Trophoblast cell (in vitro differentiated cells and primary cell): ENCODE measurements at regions not wholly inside any gene's neighbourhood (a gene's known extent, or its start where the extent isn't known, plus 50 kb on each side); places are given as distances from the start of the nearest gene placed in this dataset.

Source experiments
- DNase-seq, 2 donors: peaks; one replicate each; pipeline ENCODE4 v3.0.0-alpha.2; 2016
- H2AFZ ChIP-seq: 2 replicates; pipeline ENCODE4 v1.6.1; 2013; ENCODE audit warnings: low read length, moderate library complexity, mild to moderate bottlenecking; ENCODE audit not compliant: insufficient read depth, poor library complexity
- H2AK5ac ChIP-seq: 2 replicates; pipeline ENCODE4 v1.6.1; 2013; ENCODE audit warnings: mild to moderate bottlenecking, low read length
- H2BK120ac ChIP-seq: 2 replicates; pipeline ENCODE4 v1.6.1; 2013; ENCODE audit warnings: low read length, mild to moderate bottlenecking, moderate library complexity; ENCODE audit not compliant: insufficient read depth, poor library complexity
- H2BK12ac ChIP-seq: 2 replicates; pipeline ENCODE4 v1.6.1; 2013; ENCODE audit warnings: mild to moderate bottlenecking, low read length, moderate library complexity
- H2BK5ac ChIP-seq: 2 replicates; pipeline ENCODE4 v1.6.1; 2013; ENCODE audit warnings: low read length, low read depth, moderate library complexity, mild to moderate bottlenecking; ENCODE audit not compliant: poor library complexity
- H3K14ac ChIP-seq: 2 replicates; pipeline ENCODE4 v1.6.1; 2013; ENCODE audit warnings: mild to moderate bottlenecking, low read length
- H3K18ac ChIP-seq: 2 replicates; pipeline ENCODE4 v1.6.1; 2013; ENCODE audit warnings: mild to moderate bottlenecking, low read length
- H3K23ac ChIP-seq: 2 replicates; pipeline ENCODE4 v1.6.1; 2013; ENCODE audit warnings: low read length
- H3K27ac ChIP-seq: 2 replicates; pipeline ENCODE4 v1.5.1; 2013; ENCODE audit warnings: low read depth, mild to moderate bottlenecking, inconsistent platforms, low read length, moderate library complexity
- H3K27me3 ChIP-seq: 2 replicates; pipeline ENCODE4 v1.6.1; 2013; ENCODE audit warnings: inconsistent platforms, mild to moderate bottlenecking, low read length, moderate library complexity; ENCODE audit not compliant: insufficient read depth
- H3K36me3 ChIP-seq, 2 experiments: 1 replicate in 1 of 2; 2 replicates in 1 of 2; pipeline ENCODE4 v1.6.1; 2013; ENCODE audit warnings: low read length in 2 of 2, mild to moderate bottlenecking in 2 of 2, moderate library complexity in 1 of 2; ENCODE audit not compliant: insufficient read depth in 2 of 2, control insufficient read depth in 1 of 2
- H3K4ac ChIP-seq: 2 replicates; pipeline ENCODE4 v1.6.1; 2013; ENCODE audit warnings: low read depth, mild to moderate bottlenecking, low read length, moderate library complexity
- H3K4me1 ChIP-seq, 2 experiments: 1 replicate in 1 of 2; 2 replicates in 1 of 2; pipeline ENCODE4 v1.6.1; 2013; ENCODE audit warnings: low read length in 2 of 2, mild to moderate bottlenecking in 2 of 2, moderate library complexity in 1 of 2; ENCODE audit not compliant: insufficient read depth in 2 of 2, control insufficient read depth in 1 of 2
- H3K4me2 ChIP-seq: 2 replicates; pipeline ENCODE4 v1.6.1; 2013; ENCODE audit warnings: inconsistent platforms, mild to moderate bottlenecking, low read length, moderate library complexity
- H3K4me3 ChIP-seq: 2 replicates; pipeline ENCODE4 v1.5.1; 2013; ENCODE audit warnings: mild to moderate bottlenecking, low read depth, low read length, inconsistent platforms
- H3K79me1 ChIP-seq: one replicate; pipeline ENCODE4 v1.6.1; 2013; ENCODE audit warnings: low read length
- H3K79me2 ChIP-seq: 2 replicates; pipeline ENCODE4 v1.6.1; 2013; ENCODE audit warnings: low read length, mild to moderate bottlenecking; ENCODE audit not compliant: control insufficient read depth, insufficient read depth, poor library complexity
- H3K9ac ChIP-seq: 2 replicates; pipeline ENCODE4 v1.6.1; 2013; ENCODE audit warnings: mild to moderate bottlenecking, low read length
- H3K9me3 ChIP-seq: 2 replicates; pipeline ENCODE4 v1.6.1; 2013; ENCODE audit warnings: low read depth, mild to moderate bottlenecking, control low read depth, inconsistent platforms, low read length; ENCODE audit not compliant: insufficient read depth
- H4K12ac ChIP-seq: 2 replicates; pipeline ENCODE4 v1.6.1; 2013; ENCODE audit warnings: low read depth, mild to moderate bottlenecking, low read length, moderate library complexity
- H4K8ac ChIP-seq: 2 replicates; pipeline ENCODE4 v1.6.1; 2013; ENCODE audit warnings: low read depth, mild to moderate bottlenecking, low read length, moderate library complexity
- H4K91ac ChIP-seq: one replicate; pipeline ENCODE4 v1.6.1; 2013; ENCODE audit warnings: low read depth, mild to moderate bottlenecking, low read length, moderate library complexity
- WGBS: extraction: QIAGEN DNeasy Blood & Tissue Kit; methylation state at CpG from one replicate; pipeline ENCODE4 v1.1.7; 2013; ENCODE audit warnings: missing lambda C conversion rate; ENCODE audit not compliant: insufficient read length, insufficient coverage; ENCODE audit errors: extremely low coverage; 5-methylcytosine and 5-hydroxymethylcytosine counted together

- WGBS, result no CpG with 5 or more reads among the region's 2 CpGs
These were observed 143.1 kb downstream of the CMPK2 start for GRCh38 chr2:6722574-6722973.

GRCh38 chr2:6723865-6724604 is 141.7 kb downstream of the CMPK2 start:
- Histone ChIP-seq H2BK5ac (no peak overlapping the region), H4K91ac (no peak overlapping the region), H4K12ac (no peak overlapping the region), H3K4ac (no peak overlapping the region), H2AFZ (no peak overlapping the region), H3K4me2 (no peak overlapping the region), H3K79me2 (no peaks in the 10 kb centered on the region), H3K36me3 (no peaks in the 10 kb centered on the region), H2BK120ac (no peak overlapping the region), H4K8ac (no peak overlapping the region), H3K27me3 (no peaks in the 10 kb centered on the region), H3K79me1 (no peaks in the 10 kb centered on the region), H3K27ac (no peak overlapping the region), H2BK12ac (no peak overlapping the region), H3K4me1 (no peaks in the 10 kb centered on the region), H3K9me3 (no peaks in the 10 kb centered on the region), H3K4me3 (no peak overlapping the region), H2AK5ac (no peak overlapping the region), H3K9ac (no peak overlapping the region), H3K23ac (no peak overlapping the region), H3K18ac (no peak overlapping the region), H3K14ac (no peak overlapping the region)
- no CpG with 5 or more reads among the region's 8 CpGs for WGBS
- peak in 1 of 2 donors; percentile 86 for DNase-seq

More at GRCh38 chr2:6722574-6722973, 143.1 kb downstream of the CMPK2 start:
- no peaks in the 10 kb centered on the region for H3K9me3 ChIP-seq
- DNase-seq, result no peak
- no peaks in the 10 kb centered on the region for H3K27me3 ChIP-seq
- no peak overlapping the region for H3K4me3 ChIP-seq
- no peak overlapping the region for H4K8ac ChIP-seq
- H2AFZ ChIP-seq, result no peak overlapping the region
- H2BK5ac ChIP-seq, result no peak overlapping the region
- no peak overlapping the region for H3K27ac ChIP-seq
- H3K4me1 ChIP-seq, result no peaks in the 10 kb centered on the region
- no peak overlapping the region for H2AK5ac ChIP-seq
- no peaks in the 10 kb centered on the region for H3K36me3 ChIP-seq
- no peak overlapping the region for H2BK120ac ChIP-seq
- no peak overlapping the region for H3K4ac ChIP-seq
- H3K4me2 ChIP-seq, result no peak overlapping the region
- no peak overlapping the region for H3K14ac ChIP-seq
- H3K18ac ChIP-seq, result no peak overlapping the region
- H3K9ac ChIP-seq, result no peak overlapping the region
- no peaks in the 10 kb centered on the region for H3K79me1 ChIP-seq
- no peak overlapping the region for H4K12ac ChIP-seq
- no peak overlapping the region for H4K91ac ChIP-seq
- H3K23ac ChIP-seq, result no peak overlapping the region
- H3K79me2 ChIP-seq, result no peaks in the 10 kb centered on the region
- H2BK12ac ChIP-seq, result no peak overlapping the region

- Histone ChIP-seq H3K4me2 (no peak overlapping the region), H3K27me3 (no peaks in the 10 kb centered on the region), H4K8ac (no peak overlapping the region), H2BK120ac (no peak overlapping the region), H3K79me1 (no peaks in the 10 kb centered on the region), H3K4me1 (no peaks in the 10 kb centered on the region), H2BK5ac (no peak overlapping the region), H4K91ac (no peak overlapping the region), H3K79me2 (no peaks in the 10 kb centered on the region), H3K14ac (no peak overlapping the region), H3K18ac (no peak overlapping the region), H2AFZ (no peak overlapping the region), H4K12ac (no peak overlapping the region), H3K9ac (no peak overlapping the region), H2AK5ac (no peak overlapping the region), H3K23ac (no peak overlapping the region), H2BK12ac (no peak overlapping the region), H3K36me3 (no peaks in the 10 kb centered on the region), H3K27ac (no peak overlapping the region), H3K4ac (no peak overlapping the region), H3K9me3 (no peaks in the 10 kb centered on the region), H3K4me3 (no peak overlapping the region)
- WGBS, result no CpG with 5 or more reads among the region's 4 CpGs
- DNase-seq, result peak; percentile 86 to 98
These were observed 141.0 kb downstream of the CMPK2 start for GRCh38 chr2:6724605-6725140.

GRCh38 chr2:6728156-6728555 is 137.6 kb downstream of the CMPK2 start:
- Histone ChIP-seq H3K14ac (no peak overlapping the region), H3K4ac (no peak overlapping the region), H3K18ac (no peak overlapping the region), H3K27ac (no peak overlapping the region), H2BK12ac (no peak overlapping the region), H4K91ac (no peak overlapping the region), H3K4me3 (no peak overlapping the region), H3K79me1 (no peaks in the 10 kb centered on the region), H2BK120ac (no peak overlapping the region), H3K4me1 (no peaks in the 10 kb centered on the region), H3K79me2 (no peaks in the 10 kb centered on the region), H4K8ac (no peak overlapping the region), H3K36me3 (no peaks in the 10 kb centered on the region), H3K9ac (no peak overlapping the region), H3K4me2 (no peak overlapping the region), H2AK5ac (no peak overlapping the region), H2AFZ (no peak overlapping the region), H3K27me3 (no peaks in the 10 kb centered on the region), H4K12ac (no peak overlapping the region), H2BK5ac (no peak overlapping the region), H3K23ac (no peak overlapping the region), H3K9me3 (no peaks in the 10 kb centered on the region)
- DNase-seq, result no peak
- no CpG with 5 or more reads among the region's 5 CpGs for WGBS
